Nephron (organoid): ENCODE measurements at regions not wholly inside any gene's neighbourhood (a gene's known extent, or its start where the extent isn't known, plus 50 kb on each side); places are given as distances from the start of the nearest gene placed in this dataset.

Experiments used
- H3K27ac Mint-ChIP-seq, 3 experiments: 2 replicates each; pipeline ENCODE4 v1.8.0; 2020; ENCODE audit warnings: mixed read lengths in 3 of 3, mild to moderate bottlenecking in 2 of 3, moderate library complexity in 1 of 3
- H3K27me3 Mint-ChIP-seq: 2 replicates; pipeline ENCODE4 v1.8.0; 2021; ENCODE audit warnings: low read depth, mild to moderate bottlenecking, moderate library complexity, mixed read lengths
- H3K36me3 Mint-ChIP-seq: 2 replicates; pipeline ENCODE4 v1.8.0; 2020; ENCODE audit warnings: low read depth, mixed read lengths
- H3K4me1 Mint-ChIP-seq: 2 replicates; pipeline ENCODE4 v1.8.0; 2020; ENCODE audit warnings: mixed read lengths
- H3K4me3 Mint-ChIP-seq, 3 experiments: 2 replicates each; pipeline ENCODE4 v1.8.0; 2020; ENCODE audit warnings: mild to moderate bottlenecking in 3 of 3, mixed read lengths in 3 of 3, moderate library complexity in 2 of 3
- H3K9me3 Mint-ChIP-seq: 2 replicates; pipeline ENCODE4 v1.8.0; 2020; ENCODE audit warnings: mixed read lengths
- CTCF ChIP-seq, 3 experiments: fragments of 200-600 bp; sonication (generic); IDR thresholded peaks; one replicate each; pipeline ENCODE4 v1.5.0; 2021; ENCODE audit warnings: antibody characterized with exemption in 3 of 3; ENCODE audit not compliant: unreplicated experiment in 3 of 3

- H3K27ac Mint-ChIP-seq: no peak overlapping the region
- TF ChIP-seq CTCF (IDR thresholded peaks at IDR 0.05; ENCODE audit: unreplicated experiment in 3 of 3): no peak
- H3K27me3 Mint-ChIP-seq: peaks cover 4% of the 10 kb centered on the region
- H3K36me3 Mint-ChIP-seq: no peaks in the 10 kb centered on the region
- H3K4me1 Mint-ChIP-seq: no peaks in the 10 kb centered on the region
- no peak overlapping the region for H3K4me3 Mint-ChIP-seq
- H3K9me3 Mint-ChIP-seq: peaks cover 3% of the 10 kb centered on the region
Measured at GRCh38 chr10:108238261-108238660, 1073.8 kb upstream of the SORCS1 start.

- TF ChIP-seq CTCF (IDR thresholded peaks at IDR 0.05; ENCODE audit: unreplicated experiment in 3 of 3): no peak
- H3K27ac Mint-ChIP-seq: no peak overlapping the region
Measured at GRCh38 chr10:108230478-108231170, 1066.1 kb upstream of the SORCS1 start.

GRCh38 chr10:108208732-108209131 lies 1044.2 kb upstream of the SORCS1 start:
- H3K27me3 Mint-ChIP-seq: no peaks in the 10 kb centered on the region
- H3K36me3 Mint-ChIP-seq: no peaks in the 10 kb centered on the region
- peaks cover 21% of the 10 kb centered on the region for H3K9me3 Mint-ChIP-seq
- H3K4me3 Mint-ChIP-seq: no peak overlapping the region
- no peaks in the 10 kb centered on the region for H3K4me1 Mint-ChIP-seq
- no peak overlapping the region for H3K27ac Mint-ChIP-seq
- TF ChIP-seq CTCF (IDR thresholded peaks at IDR 0.05; ENCODE audit: unreplicated experiment in 3 of 3): no peak

More at GRCh38 chr10:108230478-108231170, 1066.1 kb upstream of the SORCS1 start:
- H3K36me3 Mint-ChIP-seq: no peaks in the 10 kb centered on the region
- no peak overlapping the region for H3K4me3 Mint-ChIP-seq
- no peaks in the 10 kb centered on the region for H3K4me1 Mint-ChIP-seq
- H3K27me3 Mint-ChIP-seq: peaks cover 7% of the 10 kb centered on the region
- no peaks in the 10 kb centered on the region for H3K9me3 Mint-ChIP-seq

- no peaks in the 10 kb centered on the region for H3K4me1 Mint-ChIP-seq
- H3K9me3 Mint-ChIP-seq: peaks cover 17% of the 10 kb centered on the region
- no peak overlapping the region for H3K27ac Mint-ChIP-seq
- TF ChIP-seq CTCF (IDR thresholded peaks at IDR 0.05; ENCODE audit: unreplicated experiment in 3 of 3): no peak
- H3K27me3 Mint-ChIP-seq: no peaks in the 10 kb centered on the region
- H3K4me3 Mint-ChIP-seq: no peak overlapping the region
- H3K36me3 Mint-ChIP-seq: no peaks in the 10 kb centered on the region
Measured at GRCh38 chr10:108208038-108208437, 1043.5 kb upstream of the SORCS1 start.

GRCh38 chr10:108204528-108205305 lies 1040.2 kb upstream of the SORCS1 start:
- no peak overlapping the region for H3K27ac Mint-ChIP-seq
- H3K9me3 Mint-ChIP-seq: peaks cover 3% of the 10 kb centered on the region
- no peak overlapping the region for H3K4me3 Mint-ChIP-seq

More at GRCh38 chr10:108204528-108205305, 1040.2 kb upstream of the SORCS1 start:
- H3K4me1 Mint-ChIP-seq: no peaks in the 10 kb centered on the region
- no peaks in the 10 kb centered on the region for H3K36me3 Mint-ChIP-seq
- TF ChIP-seq CTCF (IDR thresholded peaks at IDR 0.05; ENCODE audit: unreplicated experiment in 3 of 3): peak; percentile 66 to 71 (median 69)
- no peaks in the 10 kb centered on the region for H3K27me3 Mint-ChIP-seq
